SU-DHL-6 (cell line): ENCODE measurements at regions not wholly inside any gene's neighbourhood (a gene's known extent, or its start where the extent isn't known, plus 50 kb on each side); places are given as distances from the start of the nearest gene placed in this dataset.

Experiments used
- CTCF ChIP-seq: fragments of 200-600 bp; sonication (generic); IDR thresholded peaks from one replicate; pipeline ENCODE4 v1.5.1; 2017; ENCODE audit warnings: antibody characterized with exemption, mild to moderate bottlenecking, low read length, moderate library complexity; ENCODE audit not compliant: insufficient read depth, poor library complexity, severe bottlenecking
- EZH2phosphoT487 ChIP-seq: fragments of 200-600 bp; sonication (generic), shearing (Covaris generic); conservative IDR thresholded peaks from 2 replicates; pipeline ENCODE4 v1.6.1; 2018; ENCODE audit warnings: mild to moderate bottlenecking, antibody characterized with exemption, low read length, moderate library complexity, mixed read lengths

- no peak for TF ChIP-seq EZH2phosphoT487
- TF ChIP-seq CTCF: no peak
Observed at GRCh38 chr5:93346301-93346700, 234.7 kb downstream of the NR2F1-AS1 start.
